ENCODE measurements at regions not wholly inside any gene's neighbourhood (a gene's known extent, or its start where the extent isn't known, plus 50 kb on each side); places are given as distances from the start of the nearest gene placed in this dataset.

- TF ChIP-seq FOXM1 (IDR thresholded peaks at IDR 0.05; ENCODE audit: borderline replicate concordance, low read depth) (no peak), NFIC (IDR thresholded peaks at IDR 0.05) (no peak), ZBTB7A (IDR thresholded peaks at IDR 0.05; ENCODE audit: low read depth) (no peak), TCF12 (IDR thresholded peaks at IDR 0.05; ENCODE audit: low read depth) (no peak), CEBPB (IDR thresholded peaks at IDR 0.05) (no peak), TEAD4 (IDR thresholded peaks at IDR 0.05) (no peak), RAD21 (IDR thresholded peaks at IDR 0.05; ENCODE audit: low read depth) (no peak), TAF1 (IDR thresholded peaks at IDR 0.05; ENCODE audit: low read depth) (no peak), EGR1 (IDR thresholded peaks at IDR 0.05) (no peak), MAX (IDR thresholded peaks at IDR 0.05) (no peak), EP300 (IDR thresholded peaks at IDR 0.05; ENCODE audit: borderline replicate concordance) (no peak), YY1 (IDR thresholded peaks at IDR 0.05; ENCODE audit: low read depth) (no peak), CREB1 (IDR thresholded peaks at IDR 0.05; ENCODE audit: low read depth) (no peak)
- TF ChIP-seq, protein P1, sequence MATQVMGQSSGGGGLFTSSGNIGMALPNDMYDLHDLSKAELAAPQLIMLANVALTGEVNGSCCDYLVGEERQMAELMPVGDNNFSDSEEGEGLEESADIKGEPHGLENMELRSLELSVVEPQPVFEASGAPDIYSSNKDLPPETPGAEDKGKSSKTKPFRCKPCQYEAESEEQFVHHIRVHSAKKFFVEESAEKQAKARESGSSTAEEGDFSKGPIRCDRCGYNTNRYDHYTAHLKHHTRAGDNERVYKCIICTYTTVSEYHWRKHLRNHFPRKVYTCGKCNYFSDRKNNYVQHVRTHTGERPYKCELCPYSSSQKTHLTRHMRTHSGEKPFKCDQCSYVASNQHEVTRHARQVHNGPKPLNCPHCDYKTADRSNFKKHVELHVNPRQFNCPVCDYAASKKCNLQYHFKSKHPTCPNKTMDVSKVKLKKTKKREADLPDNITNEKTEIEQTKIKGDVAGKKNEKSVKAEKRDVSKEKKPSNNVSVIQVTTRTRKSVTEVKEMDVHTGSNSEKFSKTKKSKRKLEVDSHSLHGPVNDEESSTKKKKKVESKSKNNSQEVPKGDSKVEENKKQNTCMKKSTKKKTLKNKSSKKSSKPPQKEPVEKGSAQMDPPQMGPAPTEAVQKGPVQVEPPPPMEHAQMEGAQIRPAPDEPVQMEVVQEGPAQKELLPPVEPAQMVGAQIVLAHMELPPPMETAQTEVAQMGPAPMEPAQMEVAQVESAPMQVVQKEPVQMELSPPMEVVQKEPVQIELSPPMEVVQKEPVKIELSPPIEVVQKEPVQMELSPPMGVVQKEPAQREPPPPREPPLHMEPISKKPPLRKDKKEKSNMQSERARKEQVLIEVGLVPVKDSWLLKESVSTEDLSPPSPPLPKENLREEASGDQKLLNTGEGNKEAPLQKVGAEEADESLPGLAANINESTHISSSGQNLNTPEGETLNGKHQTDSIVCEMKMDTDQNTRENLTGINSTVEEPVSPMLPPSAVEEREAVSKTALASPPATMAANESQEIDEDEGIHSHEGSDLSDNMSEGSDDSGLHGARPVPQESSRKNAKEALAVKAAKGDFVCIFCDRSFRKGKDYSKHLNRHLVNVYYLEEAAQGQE (IDR thresholded peaks at IDR 0.05; ENCODE audit: low read depth) = no peak
- TF ChIP-seq, protein P2, sequence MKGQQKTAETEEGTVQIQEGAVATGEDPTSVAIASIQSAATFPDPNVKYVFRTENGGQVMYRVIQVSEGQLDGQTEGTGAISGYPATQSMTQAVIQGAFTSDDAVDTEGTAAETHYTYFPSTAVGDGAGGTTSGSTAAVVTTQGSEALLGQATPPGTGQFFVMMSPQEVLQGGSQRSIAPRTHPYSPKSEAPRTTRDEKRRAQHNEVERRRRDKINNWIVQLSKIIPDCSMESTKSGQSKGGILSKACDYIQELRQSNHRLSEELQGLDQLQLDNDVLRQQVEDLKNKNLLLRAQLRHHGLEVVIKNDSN (IDR thresholded peaks at IDR 0.05) = no peak
These were observed 818.7 kb downstream of the LTN1 start for GRCh38 chr21:28174006-28174405.

GRCh38 chr21:28172376-28172775 is 820.3 kb downstream of the LTN1 start:
- TF ChIP-seq RAD21 (IDR thresholded peaks at IDR 0.05; ENCODE audit: low read depth) (no peak), YY1 (IDR thresholded peaks at IDR 0.05; ENCODE audit: low read depth) (no peak), TEAD4 (IDR thresholded peaks at IDR 0.05) (no peak), CEBPB (IDR thresholded peaks at IDR 0.05) (no peak), TCF12 (IDR thresholded peaks at IDR 0.05; ENCODE audit: low read depth) (no peak), EP300 (IDR thresholded peaks at IDR 0.05; ENCODE audit: borderline replicate concordance) (no peak), NFIC (IDR thresholded peaks at IDR 0.05) (no peak), TAF1 (IDR thresholded peaks at IDR 0.05; ENCODE audit: low read depth) (no peak), FOXM1 (IDR thresholded peaks at IDR 0.05; ENCODE audit: borderline replicate concordance, low read depth) (no peak), MAX (IDR thresholded peaks at IDR 0.05) (no peak), ZBTB7A (IDR thresholded peaks at IDR 0.05; ENCODE audit: low read depth) (no peak)
- TF ChIP-seq, protein P2 (IDR thresholded peaks at IDR 0.05) = no peak
- TF ChIP-seq, protein P1 (IDR thresholded peaks at IDR 0.05; ENCODE audit: low read depth) = no peak

GRCh38 chr21:28167366-28167765 is 825.3 kb downstream of the LTN1 start:
- no peak for TF ChIP-seq ZBTB7A (IDR thresholded peaks at IDR 0.05; ENCODE audit: low read depth)

DNA sequence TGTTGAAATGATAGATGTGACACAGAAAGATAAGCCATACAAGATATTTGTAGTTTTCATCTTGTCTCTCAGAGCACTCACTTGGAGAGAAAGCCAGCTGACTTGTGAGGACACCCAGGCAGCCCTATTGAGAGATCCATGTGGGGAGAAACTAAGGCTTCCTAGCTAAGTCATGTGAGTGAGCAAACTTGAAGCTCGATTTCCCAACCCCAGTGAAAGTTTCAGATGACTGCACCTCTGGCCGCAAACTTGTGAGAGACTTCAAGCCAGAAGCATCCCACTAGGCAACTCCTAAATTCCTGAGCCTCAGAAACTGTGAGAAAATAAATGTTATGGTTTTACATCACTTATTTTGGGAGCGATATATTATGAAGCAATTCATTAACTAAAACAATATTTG is 832.3 kb downstream of the LTN1 start:
- TF ChIP-seq ZBTB7A (IDR thresholded peaks at IDR 0.05; ENCODE audit: low read depth) (no peak), TAF1 (IDR thresholded peaks at IDR 0.05; ENCODE audit: low read depth) (no peak), EP300 (IDR thresholded peaks at IDR 0.05; ENCODE audit: borderline replicate concordance) (no peak), CEBPB (IDR thresholded peaks at IDR 0.05) (no peak), CREB1 (IDR thresholded peaks at IDR 0.05; ENCODE audit: low read depth) (no peak), EGR1 (IDR thresholded peaks at IDR 0.05) (no peak), YY1 (IDR thresholded peaks at IDR 0.05; ENCODE audit: low read depth) (no peak), TEAD4 (IDR thresholded peaks at IDR 0.05) (no peak), NFIC (IDR thresholded peaks at IDR 0.05) (no peak)
- TF ChIP-seq, protein P2 (IDR thresholded peaks at IDR 0.05) = no peak

- TF ChIP-seq EP300 (IDR thresholded peaks at IDR 0.05; ENCODE audit: borderline replicate concordance) = no peak
- TF ChIP-seq RAD21 (IDR thresholded peaks at IDR 0.05; ENCODE audit: low read depth) = no peak
- no peak for TF ChIP-seq TCF12 (IDR thresholded peaks at IDR 0.05; ENCODE audit: low read depth)
- TF ChIP-seq MAX (IDR thresholded peaks at IDR 0.05) = no peak
- TF ChIP-seq EGR1 (IDR thresholded peaks at IDR 0.05) = no peak
- no peak for TF ChIP-seq TEAD4 (IDR thresholded peaks at IDR 0.05)
- no peak for TF ChIP-seq CEBPB (IDR thresholded peaks at IDR 0.05)
- TF ChIP-seq, protein P2 (IDR thresholded peaks at IDR 0.05) = no peak
- TF ChIP-seq YY1 (IDR thresholded peaks at IDR 0.05; ENCODE audit: low read depth) = no peak
- TF ChIP-seq NFIC (IDR thresholded peaks at IDR 0.05) = no peak
- TF ChIP-seq ZBTB7A (IDR thresholded peaks at IDR 0.05; ENCODE audit: low read depth) = no peak
- TF ChIP-seq TAF1 (IDR thresholded peaks at IDR 0.05; ENCODE audit: low read depth) = no peak
These were observed 833.3 kb downstream of the LTN1 start for GRCh38 chr21:28159396-28159795.

All from Ishikawa (cell line).